ENCODE measurements at regions not wholly inside any gene's neighbourhood (a gene's known extent, or its start where the extent isn't known, plus 50 kb on each side); places are given as distances from the start of the nearest gene placed in this dataset.

GRCh38 chr1:200496937-200497336 lies 87.1 kb upstream of the ZNF281 start:
- Histone ChIP-seq H3K27ac (no peak overlapping the region), H3K27me3 (no peaks in the 10 kb centered on the region), H3K36me3 (replicated peaks in 1 of 2) (no peaks in the 10 kb centered on the region), H3K9me3 (replicated peaks in 1 of 3) (no peaks in the 10 kb centered on the region), H3K4me1 (replicated peaks in 1 of 2) (no peaks in the 10 kb centered on the region), H3K4me3 (no peak overlapping the region)
- TF ChIP-seq POLR2A (IDR thresholded peaks at IDR 0.05): no peak
- intact Hi-C loops (cut with DNase I): no loop called here
- WGBS, 4 donors: 85 to 92% (median 89%) methylated on average over 2 of the region's 2 CpGs
- DNase-seq: no peak

GRCh38 chr1:200495901-200496300 lies 86.1 kb upstream of the ZNF281 start:
- no peaks in the 10 kb centered on the region for H3K9me3 ChIP-seq (replicated peaks in 1 of 3)
- H3K4me3 ChIP-seq: no peak overlapping the region
- TF ChIP-seq CTCF (IDR thresholded peaks at IDR 0.05) (no peak), POLR2A (IDR thresholded peaks at IDR 0.05) (no peak)
- no peaks in the 10 kb centered on the region for H3K36me3 ChIP-seq (replicated peaks in 1 of 2)
- no peak for DNase-seq
- no peak overlapping the region for H3K27ac ChIP-seq
- intact Hi-C loops (cut with DNase I): no loop called here
- no peaks in the 10 kb centered on the region for H3K27me3 ChIP-seq
- H3K4me1 ChIP-seq (replicated peaks in 1 of 2): no peaks in the 10 kb centered on the region
- WGBS, 4 donors: 74 to 95% (median 93%) methylated on average over 1 of the region's 1 CpG

- TF ChIP-seq CTCF (IDR thresholded peaks at IDR 0.05) (no peak), POLR2A (IDR thresholded peaks at IDR 0.05) (no peak)
- no peak overlapping the region for H3K4me3 ChIP-seq
- DNase-seq: no peak
Measured at GRCh38 chr1:200493344-200493743, 83.5 kb upstream of the ZNF281 start.

GRCh38 chr1:200491103-200491502 lies 81.3 kb upstream of the ZNF281 start:
- 33 to 54% (median 44%) methylated on average over 2 of the region's 2 CpGs for WGBS, 4 donors
- DNase-seq: no peak
- Histone ChIP-seq H3K27me3 (no peaks in the 10 kb centered on the region), H3K36me3 (replicated peaks in 1 of 2) (no peaks in the 10 kb centered on the region), H3K4me3 (no peak overlapping the region), H3K4me1 (replicated peaks in 1 of 2) (no peaks in the 10 kb centered on the region), H3K27ac (no peak overlapping the region), H3K9me3 (replicated peaks in 1 of 3) (no peaks in the 10 kb centered on the region)
- intact Hi-C loops (cut with DNase I): no loop called here
- TF ChIP-seq POLR2A (IDR thresholded peaks at IDR 0.05): no peak
- TF ChIP-seq CTCF (IDR thresholded peaks at IDR 0.05): no peak

More at GRCh38 chr1:200493344-200493743, 83.5 kb upstream of the ZNF281 start:
- no peaks in the 10 kb centered on the region for H3K4me1 ChIP-seq (replicated peaks in 1 of 2)
- H3K9me3 ChIP-seq (replicated peaks in 1 of 3): no peaks in the 10 kb centered on the region
- 46 to 65% (median 62%) methylated on average over 4 of the region's 4 CpGs for WGBS, 4 donors
- no peaks in the 10 kb centered on the region for H3K27me3 ChIP-seq
- no peaks in the 10 kb centered on the region for H3K36me3 ChIP-seq (replicated peaks in 1 of 2)
- no peak overlapping the region for H3K27ac ChIP-seq
- intact Hi-C loops (cut with DNase I): no loop called here

GRCh38 chr1:200490183-200490582 lies 80.3 kb upstream of the ZNF281 start:
- no peaks in the 10 kb centered on the region for H3K36me3 ChIP-seq (replicated peaks in 1 of 2)
- intact Hi-C loops (cut with DNase I): no loop called here
- DNase-seq: no peak
- no peaks in the 10 kb centered on the region for H3K4me1 ChIP-seq (replicated peaks in 1 of 2)
- H3K4me3 ChIP-seq: no peak overlapping the region
- 18 to 44% (median 34%) methylated on average over 1 of the region's 1 CpG for WGBS, 4 donors
- H3K27me3 ChIP-seq: no peaks in the 10 kb centered on the region
- TF ChIP-seq POLR2A (IDR thresholded peaks at IDR 0.05) (no peak), CTCF (IDR thresholded peaks at IDR 0.05) (no peak)
- H3K9me3 ChIP-seq (replicated peaks in 1 of 3): no peaks in the 10 kb centered on the region
- no peak overlapping the region for H3K27ac ChIP-seq

All from adrenal gland (tissue), 9 donors.